Adrenal gland (tissue), 5 donors: ENCODE measurements at regions not wholly inside any gene's neighbourhood (a gene's known extent, or its start where the extent isn't known, plus 50 kb on each side); places are given as distances from the start of the nearest gene placed in this dataset.

ENCODE experiments used
- POLR2A ChIP-seq, 2 donors: fragments of 450-650 bp; IDR thresholded peaks; one replicate each; pipeline ENCODE4 v1.6.1; 2017; ENCODE audit warnings: antibody characterized with exemption in 2 of 2, mild to moderate bottlenecking in 2 of 2, moderate library complexity in 1 of 2
- TF ChIP-seq, protein P1 (sequence below), 6 experiments: fragments of 450-650 bp in 4 of 6; fragments of 200-600 bp in 2 of 6; sonication (generic) in 1 of 6; IDR thresholded peaks; 1 replicate in 5 of 6; 2 replicates in 1 of 6; pipeline versions ENCODE4 v1.5.1 to v1.8.0; 2016 to 2021; ENCODE audit warnings: antibody characterized with exemption in 6 of 6, mild to moderate bottlenecking in 2 of 6, moderate library complexity in 1 of 6
- donor health status: DM: no; HTN: no; CAD: no.

- TF ChIP-seq, protein P1, sequence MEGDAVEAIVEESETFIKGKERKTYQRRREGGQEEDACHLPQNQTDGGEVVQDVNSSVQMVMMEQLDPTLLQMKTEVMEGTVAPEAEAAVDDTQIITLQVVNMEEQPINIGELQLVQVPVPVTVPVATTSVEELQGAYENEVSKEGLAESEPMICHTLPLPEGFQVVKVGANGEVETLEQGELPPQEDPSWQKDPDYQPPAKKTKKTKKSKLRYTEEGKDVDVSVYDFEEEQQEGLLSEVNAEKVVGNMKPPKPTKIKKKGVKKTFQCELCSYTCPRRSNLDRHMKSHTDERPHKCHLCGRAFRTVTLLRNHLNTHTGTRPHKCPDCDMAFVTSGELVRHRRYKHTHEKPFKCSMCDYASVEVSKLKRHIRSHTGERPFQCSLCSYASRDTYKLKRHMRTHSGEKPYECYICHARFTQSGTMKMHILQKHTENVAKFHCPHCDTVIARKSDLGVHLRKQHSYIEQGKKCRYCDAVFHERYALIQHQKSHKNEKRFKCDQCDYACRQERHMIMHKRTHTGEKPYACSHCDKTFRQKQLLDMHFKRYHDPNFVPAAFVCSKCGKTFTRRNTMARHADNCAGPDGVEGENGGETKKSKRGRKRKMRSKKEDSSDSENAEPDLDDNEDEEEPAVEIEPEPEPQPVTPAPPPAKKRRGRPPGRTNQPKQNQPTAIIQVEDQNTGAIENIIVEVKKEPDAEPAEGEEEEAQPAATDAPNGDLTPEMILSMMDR (IDR thresholded peaks at IDR 0.05), result no peak
- TF ChIP-seq POLR2A (IDR thresholded peaks at IDR 0.05), result no peak
Measured at GRCh38 chr13:30058429-30058828, 208.0 kb upstream of the UBL3 start.
